RWPE1 (cell line): ENCODE measurements at regions not wholly inside any gene's neighbourhood (a gene's known extent, or its start where the extent isn't known, plus 50 kb on each side); places are given as distances from the start of the nearest gene placed in this dataset.
"Not testable (repeated sequence)": the region's sequence is repeated elsewhere in the genome, so short reads cannot be mapped to it uniquely, and the experiment has no call there.

ENCODE experiments used
- CTCF ChIA-PET: fragments of 350-600 bp; sonication (Branson Sonifier 250); formaldehyde crosslinking; extraction: SDS; loops from one replicate; lab custom pipeline; 2021; lab: Yijun Ruan, JAX
- POLR2A ChIA-PET: fragments of 400-600 bp; formaldehyde crosslinking; extraction: SDS; loops from one replicate; lab custom pipeline; 2020; ENCODE audit warnings: antibody characterized with exemption; ENCODE audit not compliant: low non-redundant PET; lab: Yijun Ruan, JAX
- DNase-seq: peaks from one replicate; pipeline ENCODE4 v3.0.0; 2012; ENCODE audit warnings: low spot score
- H3K27ac ChIP-seq: fragments of 450-650 bp; 2 replicates; pipeline ENCODE4 v1.5.1; 2017
- TF ChIP-seq, protein P1 (sequence below): fragments of 450-650 bp; conservative IDR thresholded peaks from 2 replicates; pipeline ENCODE4 v1.5.1; 2017; ENCODE audit warnings: low read depth, mild to moderate bottlenecking

DNA sequence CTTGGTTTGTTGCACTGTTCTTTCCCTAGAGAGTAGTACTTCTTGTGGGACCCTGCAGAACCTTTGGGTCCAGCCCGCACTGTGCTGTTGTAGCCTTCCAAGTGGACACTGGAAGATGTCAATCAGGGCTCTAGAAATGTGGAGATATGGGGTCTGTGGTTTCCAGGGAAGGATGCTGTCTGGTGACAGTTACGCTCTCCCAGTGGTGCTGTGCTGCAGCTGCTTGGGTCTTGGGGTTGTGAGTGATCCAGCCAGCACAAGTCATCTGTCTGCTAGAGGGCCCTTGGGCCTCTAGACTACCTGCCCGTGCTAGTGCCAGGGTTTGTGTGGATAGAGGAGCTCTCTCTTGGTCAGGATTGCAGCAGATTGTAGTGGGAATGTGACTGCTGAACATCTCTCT lies 484.5 kb downstream of the DMAC1 start:
- H3K27ac ChIP-seq, result no peak overlapping the region
- TF ChIP-seq, protein P1, sequence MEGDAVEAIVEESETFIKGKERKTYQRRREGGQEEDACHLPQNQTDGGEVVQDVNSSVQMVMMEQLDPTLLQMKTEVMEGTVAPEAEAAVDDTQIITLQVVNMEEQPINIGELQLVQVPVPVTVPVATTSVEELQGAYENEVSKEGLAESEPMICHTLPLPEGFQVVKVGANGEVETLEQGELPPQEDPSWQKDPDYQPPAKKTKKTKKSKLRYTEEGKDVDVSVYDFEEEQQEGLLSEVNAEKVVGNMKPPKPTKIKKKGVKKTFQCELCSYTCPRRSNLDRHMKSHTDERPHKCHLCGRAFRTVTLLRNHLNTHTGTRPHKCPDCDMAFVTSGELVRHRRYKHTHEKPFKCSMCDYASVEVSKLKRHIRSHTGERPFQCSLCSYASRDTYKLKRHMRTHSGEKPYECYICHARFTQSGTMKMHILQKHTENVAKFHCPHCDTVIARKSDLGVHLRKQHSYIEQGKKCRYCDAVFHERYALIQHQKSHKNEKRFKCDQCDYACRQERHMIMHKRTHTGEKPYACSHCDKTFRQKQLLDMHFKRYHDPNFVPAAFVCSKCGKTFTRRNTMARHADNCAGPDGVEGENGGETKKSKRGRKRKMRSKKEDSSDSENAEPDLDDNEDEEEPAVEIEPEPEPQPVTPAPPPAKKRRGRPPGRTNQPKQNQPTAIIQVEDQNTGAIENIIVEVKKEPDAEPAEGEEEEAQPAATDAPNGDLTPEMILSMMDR, result no peak
- ChIA-PET CTCF (no interaction called here), POLR2A (no interaction called here)
- no peak for DNase-seq

GRCh38 chr9:7313389-7313788 lies 486.2 kb downstream of the DMAC1 start:
- TF ChIP-seq, protein P1, result no peak
- no peak for DNase-seq
- POLR2A ChIA-PET, result no interaction called here
- H3K27ac ChIP-seq, result no peak overlapping the region
- CTCF ChIA-PET, result no interaction called here

DNA sequence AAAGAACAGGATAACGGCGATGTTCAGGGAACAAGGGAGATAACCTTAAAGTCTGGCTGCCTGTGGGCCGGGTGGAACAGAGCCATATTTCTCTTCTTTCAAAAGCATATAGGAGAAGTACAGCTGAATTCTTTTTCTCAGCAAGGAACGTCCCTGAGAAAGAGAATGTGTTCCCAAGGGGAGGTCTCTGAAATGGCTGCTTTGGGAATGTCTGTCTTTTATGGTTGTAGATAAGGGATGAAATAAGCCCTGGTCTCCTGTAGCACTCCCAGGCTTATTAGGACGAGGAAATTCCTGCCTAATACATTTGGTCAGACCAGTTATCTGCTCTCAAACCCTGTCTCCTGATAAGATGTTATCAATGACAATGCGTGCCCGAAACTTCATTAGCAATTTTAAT lies 490.5 kb downstream of the DMAC1 start:
- DNase-seq, POLR2A ChIA-PET, H3K27ac ChIP-seq, CTCF ChIA-PET: not testable (repeated sequence)

DNA sequence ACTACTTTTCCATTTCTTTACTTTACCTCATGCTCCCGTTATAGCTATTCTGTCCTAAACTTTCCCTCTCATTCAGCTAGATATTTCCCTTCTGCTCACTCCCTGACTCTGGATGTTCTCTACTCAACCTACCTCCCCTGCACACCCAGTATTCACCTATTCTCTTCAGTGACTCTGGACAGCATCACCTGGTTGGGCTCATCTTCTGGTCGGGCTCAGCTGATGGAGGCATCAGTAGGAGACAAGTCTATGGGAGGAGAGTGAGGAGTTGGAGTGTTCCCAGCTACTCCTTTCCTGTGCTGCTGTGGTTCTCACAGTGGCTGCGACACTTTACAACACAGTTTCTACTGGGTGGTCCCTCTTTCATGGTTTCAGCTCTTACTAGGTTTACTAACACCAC lies 493.9 kb downstream of the DMAC1 start:
- POLR2A ChIA-PET, result no interaction called here
- no peak for DNase-seq
- TF ChIP-seq, protein P1, result no peak
- no peak overlapping the region for H3K27ac ChIP-seq
- CTCF ChIA-PET, result no interaction called here

DNA sequence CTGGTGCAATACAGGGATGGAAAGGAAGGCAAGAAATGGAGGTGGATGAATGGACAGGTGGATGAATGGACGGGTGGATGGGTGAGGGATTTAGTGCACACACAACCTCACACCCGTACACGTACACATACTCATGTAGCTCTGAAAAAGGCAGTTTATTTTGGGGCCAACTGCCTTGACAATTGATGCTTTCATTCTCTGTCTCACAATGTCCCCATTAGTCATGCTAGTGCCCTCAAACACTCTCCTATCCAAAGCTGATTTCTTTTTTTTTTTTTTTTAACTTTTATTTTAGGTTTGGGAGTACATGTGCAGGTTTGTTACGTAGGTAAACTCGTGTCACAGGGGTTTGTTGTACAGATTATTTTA lies 495.0 kb downstream of the DMAC1 start:
- no peak overlapping the region for H3K27ac ChIP-seq
- ChIA-PET POLR2A (no interaction called here), CTCF (no interaction called here)
- DNase-seq, result no peak
- TF ChIP-seq, protein P1, result no peak

DNA sequence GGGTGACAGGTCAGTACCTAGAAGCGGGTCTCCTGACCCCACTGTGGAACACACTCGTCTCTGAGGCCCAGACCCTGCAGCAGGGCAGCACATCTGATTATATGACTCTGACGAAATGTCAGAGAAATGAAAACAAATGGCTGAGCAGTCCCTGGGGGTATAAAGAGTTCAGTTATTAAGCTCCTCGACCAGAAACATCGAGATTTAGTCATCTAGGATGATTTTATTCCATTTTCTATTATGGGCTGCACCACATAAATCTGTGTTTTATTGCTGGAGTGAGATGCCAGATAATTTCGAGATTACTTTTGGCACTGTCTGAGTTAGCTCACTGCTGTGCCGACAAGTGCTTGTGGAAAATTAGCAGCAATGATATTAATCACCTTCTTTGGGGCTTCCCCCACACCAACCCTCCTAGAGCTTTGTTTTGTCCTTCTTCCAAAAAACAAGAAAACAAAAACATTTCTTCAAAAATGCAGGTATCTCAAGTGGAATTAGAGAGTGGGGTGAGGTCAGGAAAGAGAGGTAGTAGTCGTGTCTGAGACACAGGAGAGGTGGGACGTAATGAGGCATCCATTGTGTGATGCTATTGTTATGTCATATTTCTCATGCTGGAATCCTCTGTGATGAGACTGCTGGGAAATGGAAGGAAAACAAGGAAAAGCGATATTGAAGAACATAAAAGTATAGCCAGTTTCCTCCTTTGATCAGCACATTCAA lies 495.5 kb downstream of the DMAC1 start:
- DNase-seq, result no peak
- CTCF ChIA-PET, result no interaction called here
- H3K27ac ChIP-seq, result no peak overlapping the region
- TF ChIP-seq, protein P1, result no peak
- POLR2A ChIA-PET, result no interaction called here

DNA sequence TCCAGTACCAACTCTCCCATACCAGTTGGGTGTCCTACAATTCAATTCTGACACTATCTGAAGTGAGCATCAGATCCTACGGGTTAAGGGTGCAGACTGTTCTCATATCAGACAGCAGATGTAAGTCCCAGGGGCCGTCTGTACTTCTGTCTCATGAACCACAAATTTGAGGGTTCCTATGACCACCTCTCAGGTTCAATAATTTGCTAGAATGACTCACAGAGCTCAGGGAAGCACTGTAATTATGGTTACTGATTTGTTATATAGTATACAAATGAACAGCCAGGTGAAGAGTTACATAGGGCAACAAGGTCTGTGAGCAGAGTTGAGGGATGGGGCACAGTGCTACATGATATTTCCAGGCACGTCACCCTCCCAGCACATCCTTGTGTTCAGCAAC lies 499.1 kb downstream of the DMAC1 start:
- TF ChIP-seq, protein P1, result no peak
- POLR2A ChIA-PET, result no interaction called here
- CTCF ChIA-PET, result no interaction called here
- H3K27ac ChIP-seq, result no peak overlapping the region
- no peak for DNase-seq
